GM10248 (cell line): ENCODE measurements at regions not wholly inside any gene's neighbourhood (a gene's known extent, or its start where the extent isn't known, plus 50 kb on each side); places are given as distances from the start of the nearest gene placed in this dataset.

Source experiments
- CTCF ChIA-PET: fragments of 300-600 bp; sonication (Branson Sonifier 250); formaldehyde crosslinking; extraction: SDS; loops from one replicate; lab custom pipeline; 2021; ENCODE audit warnings: antibody characterized with exemption; lab: Yijun Ruan, JAX
- POLR2A ChIA-PET: fragments of 350-650 bp; sonication (Branson Sonifier 250); formaldehyde crosslinking; extraction: SDS; loops from one replicate; lab custom pipeline; 2020; ENCODE audit warnings: antibody characterized with exemption; lab: Yijun Ruan, JAX
- DNase-seq: peaks from one replicate; pipeline ENCODE4 v3.0.0; 2012; ENCODE audit errors: extremely low spot score
- TF ChIP-seq, protein P1 (sequence below): IDR thresholded peaks from 2 replicates; pipeline ENCODE4 v1.5.1; 2012; ENCODE audit warnings: mild to moderate bottlenecking, low read depth; ENCODE audit errors: extremely low read depth, missing control alignments, control extremely low read depth

DNA sequence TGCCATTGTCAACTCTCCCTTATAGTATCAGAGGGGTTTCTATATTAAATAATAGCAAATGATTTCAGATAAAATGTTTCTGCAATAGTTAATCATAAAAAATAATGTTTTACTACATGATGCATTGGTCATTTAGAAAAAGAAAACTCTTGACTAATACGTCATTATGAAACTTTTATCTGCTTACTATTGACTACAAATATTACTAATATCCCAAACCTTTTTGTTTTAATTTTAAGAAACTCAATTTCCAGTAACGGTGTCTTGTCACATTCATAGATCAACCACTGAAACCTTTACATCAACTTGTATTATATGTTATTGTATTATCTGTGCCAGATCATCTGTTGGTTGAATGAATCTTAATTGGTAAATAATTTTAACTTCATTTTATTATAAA, 482.9 kb upstream of the SLC35B3 start:
- TF ChIP-seq, protein P1, sequence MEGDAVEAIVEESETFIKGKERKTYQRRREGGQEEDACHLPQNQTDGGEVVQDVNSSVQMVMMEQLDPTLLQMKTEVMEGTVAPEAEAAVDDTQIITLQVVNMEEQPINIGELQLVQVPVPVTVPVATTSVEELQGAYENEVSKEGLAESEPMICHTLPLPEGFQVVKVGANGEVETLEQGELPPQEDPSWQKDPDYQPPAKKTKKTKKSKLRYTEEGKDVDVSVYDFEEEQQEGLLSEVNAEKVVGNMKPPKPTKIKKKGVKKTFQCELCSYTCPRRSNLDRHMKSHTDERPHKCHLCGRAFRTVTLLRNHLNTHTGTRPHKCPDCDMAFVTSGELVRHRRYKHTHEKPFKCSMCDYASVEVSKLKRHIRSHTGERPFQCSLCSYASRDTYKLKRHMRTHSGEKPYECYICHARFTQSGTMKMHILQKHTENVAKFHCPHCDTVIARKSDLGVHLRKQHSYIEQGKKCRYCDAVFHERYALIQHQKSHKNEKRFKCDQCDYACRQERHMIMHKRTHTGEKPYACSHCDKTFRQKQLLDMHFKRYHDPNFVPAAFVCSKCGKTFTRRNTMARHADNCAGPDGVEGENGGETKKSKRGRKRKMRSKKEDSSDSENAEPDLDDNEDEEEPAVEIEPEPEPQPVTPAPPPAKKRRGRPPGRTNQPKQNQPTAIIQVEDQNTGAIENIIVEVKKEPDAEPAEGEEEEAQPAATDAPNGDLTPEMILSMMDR: no peak
- ChIA-PET CTCF (interaction anchor here (1.7 kb wide), 1 partner anchor 11 kb away, joined by 4 read pairs; no protein-coding TSS in a partner anchor), POLR2A (no interaction called here)
- no peak for DNase-seq

DNA sequence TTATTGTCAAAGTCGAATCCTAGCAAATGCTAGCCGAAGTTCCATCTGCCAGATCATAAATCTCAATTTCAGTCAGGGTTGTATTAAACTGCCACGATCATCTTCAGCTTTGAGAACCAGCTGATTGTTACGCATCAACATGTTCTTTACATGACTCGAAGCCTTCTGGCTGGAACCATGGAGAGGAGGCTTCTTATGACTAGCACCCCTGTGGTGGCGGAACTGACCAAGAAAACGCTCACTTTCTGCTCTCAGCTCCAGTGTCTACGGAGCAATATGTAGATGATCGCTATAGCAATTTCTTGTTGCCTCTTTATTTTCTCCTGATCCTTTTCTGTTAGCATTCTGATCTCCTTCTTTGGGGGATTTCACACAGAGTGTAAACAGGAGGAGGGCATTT, 479.4 kb upstream of the SLC35B3 start:
- ChIA-PET POLR2A (no interaction called here), CTCF (interaction anchor here (0.9 kb wide), 1 partner anchor 9 kb away, joined by 3 read pairs; no protein-coding TSS in a partner anchor)
- no peak for DNase-seq
- TF ChIP-seq, protein P1: no peak

DNA sequence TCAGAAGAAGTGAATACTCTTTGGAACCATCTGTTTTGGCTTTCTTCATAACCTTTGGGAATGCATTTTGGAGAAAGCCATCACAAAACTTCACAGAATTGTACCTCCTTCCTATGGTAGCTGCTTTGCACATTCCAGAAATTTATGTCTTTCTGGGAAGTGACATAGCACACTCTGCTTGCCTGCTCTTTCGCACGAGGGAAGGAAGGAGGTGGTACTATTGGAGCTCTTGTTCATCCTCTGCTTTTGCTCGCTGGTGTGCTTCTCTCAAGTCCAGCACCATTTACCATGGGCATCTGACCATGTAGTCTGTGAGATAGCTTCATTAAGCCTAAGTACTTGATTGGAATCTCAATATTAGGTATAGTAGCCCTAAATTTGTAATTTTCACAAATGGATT, 473.3 kb upstream of the SLC35B3 start:
- ChIA-PET POLR2A (no interaction called here), CTCF (interaction anchor here (1.0 to 1.5 kb wide), 2 partner anchors 10 to 169 kb away, joined by 3 read pairs; no protein-coding TSS in a partner anchor)
- DNase-seq: no peak
- TF ChIP-seq, protein P1: no peak

DNA sequence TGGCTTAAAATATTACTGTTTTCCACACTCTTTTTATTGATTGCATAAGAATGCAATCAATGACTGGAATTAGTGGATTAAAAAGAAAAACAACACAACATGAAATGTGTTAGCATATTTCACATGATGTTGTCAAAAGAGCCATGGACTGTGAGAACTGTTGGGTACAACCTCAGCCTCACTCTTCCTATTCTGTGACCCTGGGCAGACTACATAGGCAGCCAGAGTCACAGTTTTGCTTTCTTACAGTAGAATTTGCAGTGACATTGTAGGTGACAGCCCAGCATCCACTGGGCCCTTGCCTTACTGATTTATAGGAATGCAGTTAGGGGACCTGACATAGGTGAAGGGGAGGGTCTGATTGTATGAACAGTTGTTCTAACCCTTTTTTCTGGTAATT, 471.4 kb upstream of the SLC35B3 start:
- ChIA-PET POLR2A (no interaction called here), CTCF (interaction anchor here (1.4 kb wide), 1 partner anchor 11 kb away, joined by 5 read pairs; no protein-coding TSS in a partner anchor)
- TF ChIP-seq, protein P1: no peak
- DNase-seq: no peak

DNA sequence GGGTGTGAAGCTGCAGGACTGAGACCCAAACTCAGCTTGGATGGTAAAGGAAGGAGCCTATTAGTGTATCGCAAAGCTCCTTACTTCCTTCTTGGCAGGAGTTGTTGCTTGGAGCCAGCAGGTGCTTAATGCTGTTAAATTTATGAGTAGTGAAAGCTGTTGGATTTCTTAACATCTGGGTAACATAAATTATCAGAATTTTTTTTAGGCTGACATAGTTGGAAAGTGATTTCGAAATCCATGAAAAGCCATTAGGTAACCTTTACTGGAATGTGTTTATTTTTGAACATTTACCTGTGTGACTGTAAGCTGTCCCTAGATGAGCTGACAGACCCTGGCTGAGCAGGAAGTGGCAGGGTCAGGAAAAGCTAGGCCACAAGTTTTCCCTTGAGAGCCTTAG, 470.4 kb upstream of the SLC35B3 start:
- POLR2A ChIA-PET: no interaction called here
- no peak for DNase-seq
- TF ChIP-seq, protein P1: no peak
- CTCF ChIA-PET: interaction anchor here (1.1 to 1.4 kb wide), 3 partner anchors 9 to 15 kb away, joined by 3 to 5 read pairs (median 4); no protein-coding TSS in a partner anchor

DNA sequence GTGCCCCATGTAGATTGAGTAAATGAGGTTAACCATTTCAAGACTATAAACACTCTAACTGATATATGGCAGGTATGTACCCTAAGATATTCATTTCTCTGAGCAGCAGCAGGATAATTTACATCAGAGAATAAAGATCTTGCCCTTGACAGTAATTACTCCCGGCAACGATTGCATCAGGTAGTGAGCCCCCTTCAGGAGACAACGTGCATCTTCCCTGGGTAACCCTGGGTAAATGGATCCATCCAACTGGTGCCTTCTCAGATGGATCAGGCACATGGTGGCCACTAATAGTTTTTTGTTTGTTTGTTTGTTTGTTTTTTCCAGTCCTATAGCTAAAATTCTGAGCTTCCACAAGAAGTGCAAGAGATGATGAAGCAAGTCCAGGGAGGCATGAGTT, 469.4 kb upstream of the SLC35B3 start:
- ChIA-PET CTCF (interaction anchor here (0.8 kb wide), 1 partner anchor 14 kb away, joined by 3 read pairs; no protein-coding TSS in a partner anchor), POLR2A (no interaction called here)
- TF ChIP-seq, protein P1: peak; percentile 23
- DNase-seq: no peak

DNA sequence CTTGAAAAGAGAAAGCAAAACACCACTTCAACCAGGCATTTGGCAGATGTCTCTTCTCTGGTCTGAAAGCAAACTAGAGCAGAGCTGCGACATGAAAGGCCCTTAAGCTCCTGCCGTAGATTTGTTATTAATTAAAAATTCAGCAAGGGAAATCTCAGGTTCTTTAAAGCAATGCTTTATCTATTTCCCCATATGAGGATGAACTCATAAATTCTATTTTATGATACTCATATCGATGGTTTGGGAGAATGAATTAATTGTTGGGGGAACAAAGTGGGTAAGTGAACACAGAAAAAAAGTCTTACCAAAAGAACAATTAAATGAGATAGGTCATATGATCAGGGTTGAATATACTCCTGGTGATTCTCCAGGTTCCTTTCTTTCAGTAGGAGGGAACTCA, 464.7 kb upstream of the SLC35B3 start:
- ChIA-PET CTCF (no interaction called here), POLR2A (no interaction called here)
- TF ChIP-seq, protein P1: no peak
- DNase-seq: no peak
